Right lobe of liver (tissue), 6 donors: ENCODE measurements at regions not wholly inside any gene's neighbourhood (a gene's known extent, or its start where the extent isn't known, plus 50 kb on each side); places are given as distances from the start of the nearest gene placed in this dataset.

Experiments
- ATAC-seq, 4 donors: fragments of 200-7000 bp; cut with Tn5 transposase; one replicate each; pipeline ENCODE4 v1.9.1; 2020; ENCODE audit warnings: mild to moderate bottlenecking in 4 of 4, moderate library complexity in 4 of 4
- DNase-seq, 3 donors: peaks; one replicate each; pipeline ENCODE4 v3.0.0-alpha.2; 2020
- H3K27ac ChIP-seq, 3 donors: fragments of 200-600 bp; one replicate each; pipeline ENCODE4 v1.8.0; 2022
- H3K27me3 ChIP-seq, 2 donors: fragments of 200-600 bp; one replicate each; pipeline ENCODE4 v1.8.0; 2022
- H3K36me3 ChIP-seq, 4 donors: fragments of 200-600 bp; sonication (generic) in 1 of 4; one replicate each; pipeline versions ENCODE4 v1.5.1 to v1.8.0; 2017 to 2022; ENCODE audit warnings: control low read depth in 1 of 4
- H3K4me1 ChIP-seq, 4 donors: fragments of 200-600 bp; sonication (generic) in 1 of 4; one replicate each; pipeline versions ENCODE4 v1.5.1 to v1.8.0; 2017 to 2022; ENCODE audit warnings: control low read depth in 1 of 4
- H3K4me3 ChIP-seq, 3 donors: fragments of 200-600 bp; one replicate each; pipeline ENCODE4 v1.8.0; 2022
- H3K9me3 ChIP-seq, 4 donors: fragments of 200-600 bp; sonication (generic) in 1 of 4; one replicate each; pipeline versions ENCODE4 v1.5.1 to v1.8.0; 2017 to 2022; ENCODE audit warnings: control low read depth in 1 of 4
- POLR2A ChIP-seq: fragments of 450-650 bp; IDR thresholded peaks from one replicate; pipeline ENCODE4 v1.6.1; 2017; ENCODE audit warnings: antibody characterized with exemption, mild to moderate bottlenecking
- WGBS: methylation state at CpG from one replicate; pipeline ENCODE4 v1.1.6; 2018; ENCODE audit warnings: low coverage, low lambda C conversion rate; ENCODE audit not compliant: insufficient coverage; ENCODE audit errors: missing lambda C conversion rate; 5-methylcytosine and 5-hydroxymethylcytosine counted together
- intact Hi-C, 2 donors: fragments of 100-400 bp; cut with DNase I; formaldehyde crosslinking; loops; one replicate each; pipeline versions ENCODE4 v1.11.2 to v1.14.1; 2022
- TF ChIP-seq, protein P1 (sequence below), 4 donors: fragments of 200-600 bp in 3 of 4; fragments of 450-650 bp in 1 of 4; IDR thresholded peaks; one replicate each; pipeline versions ENCODE4 v1.5.1 to v1.8.0; 2016 to 2022; ENCODE audit warnings: antibody characterized with exemption in 4 of 4, mild to moderate bottlenecking in 2 of 4
- donor health status: DM: no; HTN: yes; CAD: no.
- donor health status: DM: no; HTN: no; CAD: no.
- donor health status: DM: no; HTN: no; CAD: no.
- donor health status: DM: no; HTN: yes; CAD: no.
- donor health status: DM: no; HTN: yes; CAD: no.

DNA sequence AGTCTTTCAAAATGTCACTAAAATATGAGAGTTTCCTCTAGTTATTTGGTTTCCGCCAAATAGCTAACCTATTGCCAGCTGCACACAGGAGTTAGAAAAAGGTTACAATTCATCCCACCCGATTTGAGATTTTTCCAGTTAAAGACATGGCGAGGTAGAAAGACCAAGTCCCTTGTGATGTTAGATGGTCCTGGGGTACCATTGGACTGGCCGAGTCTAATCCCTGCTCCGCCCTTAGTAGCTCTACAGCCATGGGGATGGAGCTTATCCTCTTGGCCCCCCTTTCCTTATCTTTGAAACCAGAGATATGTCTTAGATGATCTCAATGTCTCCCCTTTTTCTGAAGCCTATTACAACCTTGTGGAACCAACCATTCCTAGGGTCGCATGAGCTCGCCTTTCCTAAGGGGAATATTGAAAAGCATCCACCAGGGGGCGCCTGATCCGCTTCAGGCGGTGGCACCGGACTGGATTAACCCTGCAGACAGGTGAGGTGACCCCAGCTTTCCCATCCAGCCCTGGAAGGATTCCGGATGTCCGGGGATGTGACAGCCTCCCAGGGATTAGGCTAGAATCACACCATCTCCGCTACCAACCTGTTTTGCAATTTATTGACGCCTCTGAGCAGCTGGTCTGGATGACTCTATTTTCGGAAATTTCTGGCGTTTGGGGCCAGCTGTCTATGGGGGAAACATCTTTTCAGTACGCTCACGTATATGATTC lies 68.3 kb upstream of the SIM2 start:
- no peak overlapping the region for H3K27ac ChIP-seq
- ATAC-seq (peak; percentile 72 to 83 (median 78)), DNase-seq (peak in 2 of 3 donors; percentile 59 to 65)
- no peaks in the 10 kb centered on the region for H3K9me3 ChIP-seq
- no peak for TF ChIP-seq POLR2A
- TF ChIP-seq, protein P1, sequence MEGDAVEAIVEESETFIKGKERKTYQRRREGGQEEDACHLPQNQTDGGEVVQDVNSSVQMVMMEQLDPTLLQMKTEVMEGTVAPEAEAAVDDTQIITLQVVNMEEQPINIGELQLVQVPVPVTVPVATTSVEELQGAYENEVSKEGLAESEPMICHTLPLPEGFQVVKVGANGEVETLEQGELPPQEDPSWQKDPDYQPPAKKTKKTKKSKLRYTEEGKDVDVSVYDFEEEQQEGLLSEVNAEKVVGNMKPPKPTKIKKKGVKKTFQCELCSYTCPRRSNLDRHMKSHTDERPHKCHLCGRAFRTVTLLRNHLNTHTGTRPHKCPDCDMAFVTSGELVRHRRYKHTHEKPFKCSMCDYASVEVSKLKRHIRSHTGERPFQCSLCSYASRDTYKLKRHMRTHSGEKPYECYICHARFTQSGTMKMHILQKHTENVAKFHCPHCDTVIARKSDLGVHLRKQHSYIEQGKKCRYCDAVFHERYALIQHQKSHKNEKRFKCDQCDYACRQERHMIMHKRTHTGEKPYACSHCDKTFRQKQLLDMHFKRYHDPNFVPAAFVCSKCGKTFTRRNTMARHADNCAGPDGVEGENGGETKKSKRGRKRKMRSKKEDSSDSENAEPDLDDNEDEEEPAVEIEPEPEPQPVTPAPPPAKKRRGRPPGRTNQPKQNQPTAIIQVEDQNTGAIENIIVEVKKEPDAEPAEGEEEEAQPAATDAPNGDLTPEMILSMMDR (IDR thresholded peaks at IDR 0.05) = peak; percentile 56 to 81 (median 76)
- no peak overlapping the region for H3K4me3 ChIP-seq
- no peaks in the 10 kb centered on the region for H3K27me3 ChIP-seq
- H3K36me3 ChIP-seq = no peaks in the 10 kb centered on the region
- 43% methylated on average over 12 of the region's 19 CpGs for WGBS
- intact Hi-C loops = no loop called here
- H3K4me1 ChIP-seq = no peaks in the 10 kb centered on the region

DNA sequence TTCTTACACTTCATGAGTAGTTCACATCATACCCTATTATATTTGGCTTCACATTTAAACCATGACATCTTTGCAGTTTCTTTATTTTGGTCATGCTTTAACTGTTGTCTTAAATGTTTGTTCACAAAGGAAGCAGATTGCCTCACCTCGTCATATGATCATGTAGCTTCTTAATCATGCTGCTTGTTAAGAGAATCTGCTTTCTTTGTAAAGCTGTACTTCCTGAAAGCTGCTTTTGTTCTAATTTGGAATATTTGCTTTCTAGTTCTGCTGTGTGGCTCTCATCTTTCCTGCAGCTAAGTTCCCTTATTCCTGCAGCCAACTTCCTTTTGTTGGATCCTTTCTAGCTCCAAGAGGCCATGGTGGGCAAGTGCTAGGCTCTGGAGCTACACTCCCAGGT lies 62.9 kb upstream of the SIM2 start:
- Histone ChIP-seq H3K4me3 (no peak overlapping the region), H3K36me3 (no peaks in the 10 kb centered on the region), H3K9me3 (peaks cover 0 to 4% (median 0%) of the 10 kb centered on the region in 4 donors), H3K4me1 (no peaks in the 10 kb centered on the region), H3K27ac (no peak overlapping the region), H3K27me3 (no peaks in the 10 kb centered on the region)
- DNase-seq (no peak), ATAC-seq (no peak)
- WGBS = 8% methylated on average over 1 of the region's 1 CpG
- intact Hi-C loops = no loop called here
- TF ChIP-seq, protein P1 (IDR thresholded peaks at IDR 0.05) = no peak
- TF ChIP-seq POLR2A = no peak

DNA sequence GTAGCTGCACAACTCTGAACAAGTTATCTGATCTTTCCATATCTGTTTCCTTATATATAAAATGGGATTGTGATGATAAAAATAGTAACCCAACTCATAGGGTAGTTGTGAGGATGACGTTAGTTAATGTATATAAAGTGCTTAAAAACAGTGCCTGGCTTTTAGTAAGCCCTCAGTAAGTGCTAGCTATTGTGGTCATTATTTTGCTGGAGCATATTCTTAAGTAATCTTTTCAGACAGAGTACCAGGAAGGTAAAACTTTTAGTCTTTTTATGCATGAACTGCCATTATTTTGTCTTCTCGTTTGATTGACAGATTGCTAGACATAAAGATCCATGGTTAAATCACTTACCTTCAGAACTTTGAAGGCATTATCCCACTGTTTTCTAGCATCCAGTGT lies 62.5 kb upstream of the SIM2 start:
- Histone ChIP-seq H3K36me3 (no peaks in the 10 kb centered on the region), H3K9me3 (peaks cover 0 to 4% (median 0%) of the 10 kb centered on the region in 4 donors), H3K4me3 (no peak overlapping the region), H3K27me3 (no peaks in the 10 kb centered on the region), H3K27ac (no peak overlapping the region), H3K4me1 (no peaks in the 10 kb centered on the region)
- ATAC-seq (no peak), DNase-seq (no peak)
- WGBS = 45% methylated on average over 2 of the region's 2 CpGs
- intact Hi-C loops = no loop called here
- TF ChIP-seq, protein P1 (IDR thresholded peaks at IDR 0.05) = no peak
- no peak for TF ChIP-seq POLR2A

DNA sequence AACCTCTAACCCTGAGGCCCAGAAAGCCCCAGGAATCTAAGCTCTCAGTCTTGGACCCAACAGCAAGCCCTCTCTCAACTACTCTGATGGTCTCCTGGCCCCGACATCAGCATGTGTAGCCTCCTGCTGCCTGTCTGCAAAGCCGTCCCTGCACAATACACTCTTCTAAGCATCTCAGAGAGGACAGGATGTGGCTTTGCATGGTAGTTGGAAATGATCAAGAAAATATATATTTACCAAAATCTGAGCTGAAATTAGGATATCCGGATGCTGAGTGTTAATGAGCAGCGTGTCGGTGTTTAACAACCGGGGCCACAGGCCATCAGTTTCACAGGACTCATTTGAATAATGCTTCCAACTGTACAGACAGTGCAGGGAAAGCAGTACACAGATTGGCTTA lies 59.1 kb upstream of the SIM2 start:
- intact Hi-C loops = no loop called here

More for the DNA sequence above, 59.1 kb upstream of the SIM2 start:
- TF ChIP-seq POLR2A = no peak
- TF ChIP-seq, protein P1 (IDR thresholded peaks at IDR 0.05) = no peak
- H3K27ac ChIP-seq = no peak overlapping the region
- H3K4me1 ChIP-seq = no peaks in the 10 kb centered on the region
- no peak overlapping the region for H3K4me3 ChIP-seq
- DNase-seq (no peak), ATAC-seq (no peak)
- H3K27me3 ChIP-seq = no peaks in the 10 kb centered on the region
- peaks cover 0 to 4% (median 0%) of the 10 kb centered on the region in 4 donors for H3K9me3 ChIP-seq
- H3K36me3 ChIP-seq = no peaks in the 10 kb centered on the region
- WGBS = 36% methylated on average over 6 of the region's 6 CpGs
